GM12875 (cell line): ENCODE measurements at regions not wholly inside any gene's neighbourhood (a gene's known extent, or its start where the extent isn't known, plus 50 kb on each side); places are given as distances from the start of the nearest gene placed in this dataset.

Experiments used
- H3K4me3 ChIP-seq: one replicate; pipeline ENCODE4 v1.5.1; 2011; ENCODE audit warnings: low read depth, low read length, control low read depth
- TF ChIP-seq, protein P1 (sequence below): IDR thresholded peaks from 2 replicates; pipeline ENCODE4 v1.5.1; 2011; ENCODE audit warnings: low read depth, mild to moderate bottlenecking, control low read depth, inconsistent platforms, low read length, moderate library complexity, borderline replicate concordance; ENCODE audit not compliant: insufficient read depth

DNA sequence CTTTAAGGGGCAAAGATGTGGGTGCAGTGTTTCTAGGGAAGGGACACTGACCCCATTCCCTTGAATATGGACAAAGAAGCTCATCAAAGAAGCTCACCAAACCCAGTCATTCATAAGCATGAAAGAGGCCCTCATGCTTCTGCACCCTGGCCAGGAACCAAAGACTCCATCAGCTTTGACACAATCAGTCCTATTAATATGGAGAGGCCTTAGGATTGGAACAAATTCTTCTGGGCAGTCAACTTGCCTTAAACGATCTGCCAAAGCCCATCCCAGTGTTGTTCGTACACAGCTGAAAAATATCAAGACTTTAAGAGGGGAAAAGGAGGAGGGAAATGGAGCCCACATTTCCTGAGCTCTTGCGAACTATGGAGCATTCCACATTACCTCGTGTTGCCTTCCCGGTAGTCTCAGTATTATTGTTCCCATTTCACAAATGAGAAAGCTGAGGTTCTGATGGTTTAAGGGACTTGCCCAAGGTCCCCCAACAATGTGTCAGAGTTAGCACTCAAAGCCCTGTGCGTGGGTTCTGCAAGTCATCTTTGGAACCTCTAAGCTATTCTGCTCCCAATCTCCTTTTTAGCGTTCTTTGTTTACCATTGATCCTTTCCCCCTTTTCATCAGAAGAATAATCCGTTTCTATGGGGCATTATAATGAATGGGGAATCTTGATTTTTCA lies 161.9 kb downstream of the ZBTB18 start:
- TF ChIP-seq, protein P1, sequence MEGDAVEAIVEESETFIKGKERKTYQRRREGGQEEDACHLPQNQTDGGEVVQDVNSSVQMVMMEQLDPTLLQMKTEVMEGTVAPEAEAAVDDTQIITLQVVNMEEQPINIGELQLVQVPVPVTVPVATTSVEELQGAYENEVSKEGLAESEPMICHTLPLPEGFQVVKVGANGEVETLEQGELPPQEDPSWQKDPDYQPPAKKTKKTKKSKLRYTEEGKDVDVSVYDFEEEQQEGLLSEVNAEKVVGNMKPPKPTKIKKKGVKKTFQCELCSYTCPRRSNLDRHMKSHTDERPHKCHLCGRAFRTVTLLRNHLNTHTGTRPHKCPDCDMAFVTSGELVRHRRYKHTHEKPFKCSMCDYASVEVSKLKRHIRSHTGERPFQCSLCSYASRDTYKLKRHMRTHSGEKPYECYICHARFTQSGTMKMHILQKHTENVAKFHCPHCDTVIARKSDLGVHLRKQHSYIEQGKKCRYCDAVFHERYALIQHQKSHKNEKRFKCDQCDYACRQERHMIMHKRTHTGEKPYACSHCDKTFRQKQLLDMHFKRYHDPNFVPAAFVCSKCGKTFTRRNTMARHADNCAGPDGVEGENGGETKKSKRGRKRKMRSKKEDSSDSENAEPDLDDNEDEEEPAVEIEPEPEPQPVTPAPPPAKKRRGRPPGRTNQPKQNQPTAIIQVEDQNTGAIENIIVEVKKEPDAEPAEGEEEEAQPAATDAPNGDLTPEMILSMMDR = no peak
- no peak overlapping the region for H3K4me3 ChIP-seq

DNA sequence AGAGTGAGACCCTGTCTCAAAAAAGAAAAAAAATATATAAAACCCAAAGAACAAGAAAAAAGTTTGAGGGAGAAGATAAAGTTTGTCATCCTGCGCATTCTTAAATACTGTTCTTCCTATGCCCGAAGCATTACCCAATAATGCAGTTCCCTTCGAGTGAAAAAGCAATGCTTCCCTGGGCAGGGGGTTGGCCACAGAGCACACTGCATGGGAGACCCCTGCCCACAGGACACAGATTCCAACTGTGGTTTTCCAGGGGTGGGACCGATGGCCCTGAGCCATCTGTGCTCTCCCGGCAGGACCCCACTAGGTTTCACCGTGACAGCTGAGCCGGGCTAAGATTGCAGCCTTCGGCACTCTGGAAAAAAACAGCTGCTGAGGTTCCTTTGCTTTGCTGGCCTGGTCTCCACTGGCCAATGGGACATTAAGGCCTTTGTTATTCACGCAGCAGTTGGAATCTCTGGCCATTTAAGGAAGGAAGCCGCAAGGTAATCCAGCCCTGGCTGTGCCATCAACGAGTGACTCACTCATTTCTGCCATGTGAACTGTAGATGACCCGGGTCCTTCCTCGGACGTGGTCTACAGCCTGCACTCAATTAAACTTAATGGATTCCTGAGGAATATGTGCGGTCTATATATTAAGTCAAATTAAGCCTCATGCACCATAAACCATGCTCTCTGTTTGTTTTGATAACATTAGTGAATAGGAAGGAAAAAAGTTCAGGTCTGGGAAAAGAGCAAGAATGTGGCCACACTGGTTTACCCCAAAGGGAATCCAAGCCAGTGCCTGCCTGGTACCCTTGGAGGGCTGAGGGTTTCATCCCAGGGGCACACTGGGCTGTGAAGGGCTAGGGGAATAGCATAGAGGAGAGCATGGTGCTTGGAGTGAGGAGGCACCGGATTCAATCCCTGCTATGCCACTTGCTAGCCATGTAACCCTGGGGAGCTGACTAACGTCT lies 163.2 kb downstream of the ZBTB18 start:
- TF ChIP-seq, protein P1 = no peak

DNA sequence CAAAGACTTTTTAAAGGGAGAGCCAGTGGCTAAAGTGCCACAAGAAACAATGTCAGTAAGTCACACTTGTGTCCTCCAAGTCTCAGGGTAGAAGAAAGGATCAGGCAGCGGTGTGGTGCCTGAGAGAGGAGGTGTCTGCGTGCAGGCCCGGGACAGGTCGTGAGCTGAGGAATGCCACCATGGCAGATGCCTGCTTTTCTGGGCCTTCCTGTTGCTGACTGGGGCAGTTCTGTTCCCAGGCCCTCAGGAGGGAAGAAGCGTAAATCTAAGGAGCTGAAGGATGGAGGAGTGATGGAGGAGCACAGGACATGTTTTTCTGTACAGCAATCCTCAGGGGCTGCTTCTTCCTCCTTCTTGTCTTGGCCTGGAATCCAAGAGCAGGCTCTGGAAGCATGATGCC lies 165.8 kb downstream of the ZBTB18 start:
- no peak overlapping the region for H3K4me3 ChIP-seq
- TF ChIP-seq, protein P1 = no peak

More for the DNA sequence above, 163.2 kb downstream of the ZBTB18 start:
- H3K4me3 ChIP-seq = no peak overlapping the region

DNA sequence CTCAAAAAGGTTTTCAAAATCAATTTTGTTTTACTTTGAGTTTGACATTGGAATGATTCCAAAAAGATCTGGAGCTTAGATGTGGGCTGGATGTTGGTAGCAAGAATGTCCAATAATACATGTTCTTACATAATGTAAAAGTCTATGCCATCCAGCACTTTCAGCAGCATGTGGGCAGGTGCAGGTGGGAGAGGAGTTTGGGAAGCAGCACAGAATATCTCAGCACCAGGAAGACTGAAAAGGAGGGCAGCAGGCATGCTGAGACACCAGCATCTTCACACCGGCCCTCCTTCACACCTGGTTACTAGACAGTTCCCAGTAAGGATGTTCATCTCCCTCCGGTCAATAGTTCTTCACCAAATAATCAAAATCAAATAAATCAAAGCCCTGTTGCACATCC lies 166.6 kb downstream of the ZBTB18 start:
- TF ChIP-seq, protein P1 = no peak
- H3K4me3 ChIP-seq = no peak overlapping the region

DNA sequence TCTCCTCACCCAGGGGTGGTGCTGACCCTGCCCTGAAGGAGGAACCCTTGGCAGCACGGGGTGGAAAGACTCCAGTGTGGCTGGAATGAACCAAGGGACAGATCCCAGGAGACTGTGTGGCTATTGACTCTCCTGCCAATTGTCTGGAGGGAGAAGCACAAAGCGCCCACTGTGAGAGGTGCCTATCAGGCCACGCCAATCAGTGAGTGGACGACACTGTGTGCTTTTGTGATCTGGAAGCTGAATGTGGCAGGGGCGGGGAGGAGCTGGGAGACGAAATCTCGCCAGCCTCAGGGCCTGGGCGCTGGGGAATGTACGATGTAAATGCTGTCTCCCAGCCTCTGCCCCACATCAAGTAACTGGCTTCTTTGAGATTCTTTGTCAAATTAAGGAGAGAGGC lies 167.1 kb downstream of the ZBTB18 start:
- no peak overlapping the region for H3K4me3 ChIP-seq
- TF ChIP-seq, protein P1 = no peak

DNA sequence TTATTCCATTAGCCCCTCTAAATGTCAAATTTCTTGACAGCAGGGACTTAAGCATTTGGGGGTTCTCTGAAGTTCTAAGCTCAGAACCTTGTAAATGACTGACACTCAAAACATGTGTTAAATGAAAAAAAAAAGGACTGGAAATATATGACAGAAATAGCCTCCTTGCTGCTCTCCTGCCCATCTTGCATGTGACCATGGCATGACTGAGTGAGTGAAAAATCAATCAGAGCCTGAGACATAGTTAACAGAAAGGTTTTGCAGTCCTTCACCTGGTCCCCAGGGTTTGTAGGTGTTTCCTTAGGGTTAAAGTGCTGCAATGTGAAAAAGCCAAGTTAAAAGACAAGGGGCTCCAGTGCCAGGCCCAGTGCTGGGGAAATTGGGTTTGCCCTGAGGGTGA lies 168.1 kb downstream of the ZBTB18 start:
- TF ChIP-seq, protein P1 = no peak
- no peak overlapping the region for H3K4me3 ChIP-seq
